ENCODE measurements at regions not wholly inside any gene's neighbourhood (a gene's known extent, or its start where the extent isn't known, plus 50 kb on each side); places are given as distances from the start of the nearest gene placed in this dataset.
A peak's percentile ranks its signal among the peaks of the same experiment; 100 is the strongest.
"Not testable (repeated sequence)": the region's sequence is repeated elsewhere in the genome, so short reads cannot be mapped to it uniquely, and the experiment has no call there.

GRCh38 chr3:56924700-56925099, 123.0 kb upstream of the ARHGEF3 start:
- not testable (repeated sequence) for DNase-seq

GRCh38 chr3:56923526-56924224, 121.9 kb upstream of the ARHGEF3 start:
- peak; percentile 59 to 63 for DNase-seq

- DNase-seq, result peak; percentile 13 to 22
These were observed 120.1 kb upstream of the ARHGEF3 start for GRCh38 chr3:56921573-56922453.

GRCh38 chr3:56919797-56920195, 118.0 kb upstream of the ARHGEF3 start:
- DNase-seq, result no peak

- peak in 1 of 2 donors; percentile 24 for DNase-seq
These were observed 117.5 kb upstream of the ARHGEF3 start for GRCh38 chr3:56919137-56919796.

- peak; percentile 68 to 69 for DNase-seq
These were observed 116.4 kb upstream of the ARHGEF3 start for GRCh38 chr3:56918111-56918568.

GRCh38 chr3:56917361-56918110, 115.8 kb upstream of the ARHGEF3 start:
- peak in 1 of 2 donors; percentile 4 for DNase-seq

- DNase-seq, result no peak
These were observed 115.1 kb upstream of the ARHGEF3 start for GRCh38 chr3:56916716-56917360.

- peak; percentile 62 to 65 for DNase-seq
These were observed 114.3 kb upstream of the ARHGEF3 start for GRCh38 chr3:56915966-56916586.

GRCh38 chr3:56914646-56915045, 112.9 kb upstream of the ARHGEF3 start:
- no peak for DNase-seq

GRCh38 chr3:56911363-56911762, 109.6 kb upstream of the ARHGEF3 start:
- peak in 1 of 2 donors; percentile 26 for DNase-seq

GRCh38 chr3:56909349-56909748, 107.6 kb upstream of the ARHGEF3 start:
- DNase-seq, result no peak

- no peak for DNase-seq
These were observed 106.3 kb upstream of the ARHGEF3 start for GRCh38 chr3:56908004-56908403.

GRCh38 chr3:56904552-56905215, 102.9 kb upstream of the ARHGEF3 start:
- DNase-seq, result peak; percentile 45 to 59

GRCh38 chr3:56903231-56903782, 101.6 kb upstream of the ARHGEF3 start:
- DNase-seq, result no peak

- DNase-seq, result no peak
These were observed 100.9 kb upstream of the ARHGEF3 start for GRCh38 chr3:56902468-56903160.

GRCh38 chr3:56900801-56901200, 99.1 kb upstream of the ARHGEF3 start:
- no peak for DNase-seq

- DNase-seq, result no peak
These were observed 98.1 kb upstream of the ARHGEF3 start for GRCh38 chr3:56899851-56900250.

- DNase-seq, result no peak
These were observed 97.3 kb upstream of the ARHGEF3 start for GRCh38 chr3:56899078-56899477.

- no peak for DNase-seq
These were observed 94.6 kb upstream of the ARHGEF3 start for GRCh38 chr3:56896357-56896756.
